ENCODE measurements at regions not wholly inside any gene's neighbourhood (a gene's known extent, or its start where the extent isn't known, plus 50 kb on each side); places are given as distances from the start of the nearest gene placed in this dataset.

- intact Hi-C loops (cut with micrococcal nuclease) = no loop called here
- Histone ChIP-seq H3K4me2 (ENCODE audit: low read length) (no peak overlapping the region), H3K9ac (ENCODE audit: low read length) (no peak overlapping the region), H3K27me3 (ENCODE audit: insufficient read depth, low read length) (no peaks in the 10 kb centered on the region), H3K9me2 (ENCODE audit: insufficient read depth) (no peaks in the 10 kb centered on the region), H3K27ac (ENCODE audit: low read depth, low read length) (no peak overlapping the region), H3K36me3 (ENCODE audit: control insufficient read depth in 1 of 2, insufficient read depth in 2 of 2, low read length in 2 of 2) (no peaks in the 10 kb centered on the region), H3K4me1 (ENCODE audit: control insufficient read depth in 1 of 2, insufficient read depth in 2 of 2, low read length in 2 of 2) (no peaks in the 10 kb centered on the region), H3K79me2 (ENCODE audit: insufficient read depth, low read length) (no peaks in the 10 kb centered on the region), H2AFZ (ENCODE audit: low read depth, low read length, poor library complexity, severe bottlenecking) (no peak overlapping the region), H3K9me3 (ENCODE audit: control insufficient read depth in 1 of 2, insufficient read depth in 1 of 2, low read depth in 1 of 2, low read length in 2 of 2) (peaks cover 5 to 12% of the 10 kb centered on the region in 2 experiments; a peak in 2 of 4 replicates), H3K4me3 (replicated peaks in 1 of 2; ENCODE audit: low read depth in 1 of 2, low read length in 2 of 2) (no peak overlapping the region), H4K20me1 (ENCODE audit: insufficient read depth) (no peaks in the 10 kb centered on the region)
- POLR2A ChIA-PET = no interaction called here
- RAD21 ChIA-PET (ENCODE audit: low non-redundant PET in 1 of 2, low total read pairs in 2 of 2, uncharacterized antibody in 2 of 2, unreplicated experiment in 2 of 2) = no interaction called here
- CTCF ChIA-PET = no interaction called here
- ATAC-seq (no peak), DNase-seq (ENCODE audit: low read depth, low spot score) (no peak)
- no peak for TF ChIP-seq SRF (IDR thresholded peaks at IDR 0.05; ENCODE audit: low read depth)
- TF ChIP-seq REST (IDR thresholded peaks at IDR 0.05; ENCODE audit: low read depth) = no peak
- no peak for TF ChIP-seq SIN3A (IDR thresholded peaks at IDR 0.05; ENCODE audit: low read depth)
- TF ChIP-seq RAD21 (IDR thresholded peaks at IDR 0.05; ENCODE audit: low read depth) = no peak
- no peak for TF ChIP-seq YY1 (IDR thresholded peaks at IDR 0.05; ENCODE audit: extremely low read depth, insufficient replicate concordance, low read depth, low read length)
- no peak for TF ChIP-seq ATF3 (IDR thresholded peaks at IDR 0.05)
- TF ChIP-seq CEBPB (IDR thresholded peaks at IDR 0.05; ENCODE audit: low read depth) = no peak
- no peak for TF ChIP-seq ZBTB33 (IDR thresholded peaks at IDR 0.05; ENCODE audit: extremely low read depth, insufficient replicate concordance, low read length)
- no TSS peak for BruUV-seq (replicated peaks)
Observed at GRCh38 chr5:11992518-11992917, 88.3 kb upstream of the CTNND2 start.

Data from HCT116 (cell line).